Immature natural killer cell (primary cell): ENCODE measurements at regions not wholly inside any gene's neighbourhood (a gene's known extent, or its start where the extent isn't known, plus 50 kb on each side); places are given as distances from the start of the nearest gene placed in this dataset.

Source experiments
- DNase-seq, 3 donors: peaks; one replicate each; pipeline ENCODE4 v3.0.0; 2022; ENCODE audit warnings: mixed read lengths in 1 of 3
- H3K27ac Mint-ChIP-seq, 6 donors: one replicate each; pipeline ENCODE4 v1.8.0; 2020; ENCODE audit warnings: mixed read lengths in 6 of 6, mild to moderate bottlenecking in 5 of 6, inconsistent platforms in 4 of 6, moderate library complexity in 3 of 6
- H3K27me3 Mint-ChIP-seq, 3 donors: one replicate each; pipeline ENCODE4 v1.8.0; 2020 to 2021; ENCODE audit warnings: low read depth in 3 of 3, mild to moderate bottlenecking in 3 of 3, mixed read lengths in 3 of 3, moderate library complexity in 3 of 3, inconsistent platforms in 1 of 3
- H3K36me3 Mint-ChIP-seq, 3 donors: one replicate each; pipeline ENCODE4 v1.8.0; 2020; ENCODE audit warnings: mixed read lengths in 3 of 3, inconsistent platforms in 2 of 3, mild to moderate bottlenecking in 2 of 3
- H3K4me1 Mint-ChIP-seq, 2 donors: one replicate each; pipeline ENCODE4 v1.8.0; 2020; ENCODE audit warnings: inconsistent platforms in 2 of 2, mild to moderate bottlenecking in 2 of 2, mixed read lengths in 2 of 2, moderate library complexity in 1 of 2
- H3K4me3 Mint-ChIP-seq, 5 donors: one replicate each; pipeline ENCODE4 v1.8.0; 2020; ENCODE audit warnings: mild to moderate bottlenecking in 5 of 5, mixed read lengths in 5 of 5, inconsistent platforms in 3 of 5, moderate library complexity in 3 of 5
- H3K9me3 Mint-ChIP-seq, 6 donors: one replicate each; pipeline ENCODE4 v1.8.0; 2020; ENCODE audit warnings: mild to moderate bottlenecking in 6 of 6, mixed read lengths in 6 of 6, inconsistent platforms in 4 of 6, moderate library complexity in 3 of 6

DNA sequence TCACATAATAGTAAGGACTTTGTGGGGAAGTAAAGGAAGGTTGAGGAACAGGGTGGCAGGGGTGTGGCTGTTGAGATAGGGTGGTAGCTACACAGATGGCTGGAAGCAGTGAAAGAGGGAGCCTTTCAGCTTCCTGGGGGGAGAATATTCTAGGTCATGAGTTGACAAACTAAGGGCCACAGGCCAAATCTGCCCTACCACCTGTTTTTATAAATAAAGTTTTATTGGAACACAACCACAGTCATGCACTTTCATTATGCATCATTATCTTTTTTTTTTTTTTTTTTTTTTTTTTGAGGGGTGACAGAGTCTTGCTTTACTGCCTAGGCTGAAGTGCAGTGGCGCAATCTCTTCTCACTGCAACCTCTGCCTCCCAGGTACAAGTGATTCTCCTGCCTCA lies 243.1 kb downstream of the NFATC2 start:
- peaks cover 4 to 7% (median 5%) of the 10 kb centered on the region in 3 donors for H3K27me3 Mint-ChIP-seq
- H3K4me3 Mint-ChIP-seq = no peak overlapping the region
- H3K9me3 Mint-ChIP-seq = peaks cover 0 to 1% (median 0%) of the 10 kb centered on the region in 6 donors
- no peaks in the 10 kb centered on the region for H3K36me3 Mint-ChIP-seq
- no peak overlapping the region for H3K27ac Mint-ChIP-seq
- H3K4me1 Mint-ChIP-seq = no peaks in the 10 kb centered on the region
- no peak for DNase-seq

GRCh38 chr20:51298141-51298749 lies 244.3 kb downstream of the NFATC2 start:
- no peak for DNase-seq
- Mint-ChIP-seq H3K9me3 (no peaks in the 10 kb centered on the region), H3K27me3 (peaks cover 3 to 8% (median 5%) of the 10 kb centered on the region in 3 donors), H3K4me3 (no peak overlapping the region), H3K4me1 (no peaks in the 10 kb centered on the region), H3K27ac (no peak overlapping the region), H3K36me3 (no peaks in the 10 kb centered on the region)

DNA sequence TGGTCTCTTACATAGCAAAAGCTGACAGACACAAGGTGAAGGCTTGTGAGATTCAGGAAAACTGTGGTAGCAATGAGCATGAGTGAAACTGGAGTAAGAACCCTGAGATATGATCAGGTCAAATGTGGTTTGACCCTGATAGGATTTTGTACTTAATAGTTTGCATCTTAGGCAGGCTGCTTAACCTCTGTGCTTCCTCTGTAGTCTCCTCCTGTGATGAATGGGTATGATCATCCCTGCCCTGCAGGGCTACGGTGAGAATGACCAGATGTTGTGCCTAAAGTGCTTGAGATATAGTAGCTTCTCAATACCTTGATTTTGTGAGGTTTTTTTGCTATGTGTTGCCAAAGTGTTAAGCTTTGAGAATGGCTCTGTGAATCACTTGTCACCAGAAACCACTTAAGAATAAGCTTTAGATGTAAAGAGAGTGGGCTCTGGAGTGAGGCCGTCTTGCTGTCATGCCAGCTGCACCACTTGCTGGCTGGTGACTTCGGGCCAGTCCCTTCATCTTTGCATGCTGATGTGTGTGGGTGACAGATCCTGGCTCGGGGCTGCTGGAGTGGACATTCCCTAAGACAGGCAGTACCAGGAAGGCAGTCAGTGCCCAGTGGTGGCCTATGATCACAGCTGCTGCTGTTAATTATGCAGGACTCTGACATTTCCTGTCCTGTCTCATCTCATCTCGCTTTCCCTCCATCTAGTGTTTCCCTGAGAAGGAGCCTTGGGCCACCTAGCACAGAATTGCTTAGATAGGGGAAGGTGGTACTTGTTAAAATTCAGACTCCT lies 254.7 kb downstream of the NFATC2 start:
- no peak overlapping the region for H3K4me3 Mint-ChIP-seq
- no peak overlapping the region for H3K27ac Mint-ChIP-seq
- H3K36me3 Mint-ChIP-seq = no peaks in the 10 kb centered on the region
- DNase-seq = no peak
- no peaks in the 10 kb centered on the region for H3K9me3 Mint-ChIP-seq
- peaks cover 0 to 6% (median 4%) of the 10 kb centered on the region in 3 donors for H3K27me3 Mint-ChIP-seq
- H3K4me1 Mint-ChIP-seq = no peaks in the 10 kb centered on the region

- Mint-ChIP-seq H3K9me3 (no peaks in the 10 kb centered on the region), H3K4me3 (no peak overlapping the region), H3K27ac (no peak overlapping the region), H3K36me3 (no peaks in the 10 kb centered on the region), H3K4me1 (no peaks in the 10 kb centered on the region), H3K27me3 (peaks cover 0 to 5% (median 4%) of the 10 kb centered on the region in 3 donors)
- no peak for DNase-seq
Measured at GRCh38 chr20:51286758-51287157, 255.8 kb downstream of the NFATC2 start.

DNA sequence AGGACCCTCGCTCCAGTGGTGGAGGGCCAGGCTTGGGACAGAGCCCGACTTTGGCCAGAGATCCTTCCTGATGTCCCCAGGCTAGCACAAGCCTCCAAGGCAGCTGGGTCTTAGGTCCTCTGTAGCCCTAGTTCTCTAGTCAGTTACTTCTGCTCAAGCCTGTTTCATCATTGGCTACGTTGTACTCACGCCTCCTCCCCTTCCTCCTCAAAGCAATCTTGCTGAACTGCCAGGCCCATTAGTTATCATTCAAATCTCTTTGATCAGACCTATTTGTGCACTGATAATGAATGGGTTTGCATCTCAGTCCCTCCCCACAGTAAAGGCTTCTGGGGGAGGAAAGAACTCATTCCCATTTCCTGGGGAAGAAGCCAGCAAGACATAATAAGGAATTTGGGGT lies 256.8 kb downstream of the NFATC2 start:
- Mint-ChIP-seq H3K36me3 (no peaks in the 10 kb centered on the region), H3K27me3 (peaks cover 0 to 5% (median 4%) of the 10 kb centered on the region in 3 donors), H3K27ac (no peak overlapping the region)

GRCh38 chr20:51284871-51285270 lies 257.6 kb downstream of the NFATC2 start:
- no peaks in the 10 kb centered on the region for H3K36me3 Mint-ChIP-seq
- H3K4me1 Mint-ChIP-seq = no peaks in the 10 kb centered on the region
- no peaks in the 10 kb centered on the region for H3K9me3 Mint-ChIP-seq
- H3K27me3 Mint-ChIP-seq = peaks cover 0 to 5% (median 4%) of the 10 kb centered on the region in 3 donors
- H3K4me3 Mint-ChIP-seq = no peak overlapping the region
- DNase-seq = no peak
- H3K27ac Mint-ChIP-seq = no peak overlapping the region

More for the DNA sequence above, 256.8 kb downstream of the NFATC2 start:
- H3K4me1 Mint-ChIP-seq = no peaks in the 10 kb centered on the region
- H3K4me3 Mint-ChIP-seq = no peak overlapping the region
- DNase-seq = no peak
- no peaks in the 10 kb centered on the region for H3K9me3 Mint-ChIP-seq

- Mint-ChIP-seq H3K4me3 (no peak overlapping the region), H3K9me3 (no peaks in the 10 kb centered on the region), H3K27me3 (peaks cover 0 to 8% (median 5%) of the 10 kb centered on the region in 3 donors), H3K27ac (no peak overlapping the region), H3K4me1 (no peaks in the 10 kb centered on the region), H3K36me3 (no peaks in the 10 kb centered on the region)
- no peak for DNase-seq
Measured at GRCh38 chr20:51284176-51284575, 258.3 kb downstream of the NFATC2 start.

DNA sequence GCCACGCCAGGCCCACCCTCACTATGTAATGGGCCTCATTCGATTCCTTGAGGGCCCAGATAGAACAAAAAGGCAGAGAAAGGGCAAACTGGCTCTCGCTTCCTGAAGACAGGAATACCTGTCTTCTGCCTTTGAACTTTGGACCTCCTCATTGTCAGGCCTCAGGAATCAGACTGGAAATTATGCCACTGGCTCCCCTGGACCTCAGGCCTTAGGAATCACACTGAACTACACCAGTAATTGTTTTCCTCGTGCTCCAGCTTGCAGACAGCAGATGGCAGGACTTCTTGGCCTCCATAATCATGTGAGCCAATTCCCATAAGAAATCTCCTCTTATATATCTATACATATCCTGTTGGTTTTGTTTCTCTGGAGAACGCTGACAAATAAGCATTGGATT lies 258.6 kb upstream of the KCNG1 start:
- Mint-ChIP-seq H3K27ac (no peak overlapping the region), H3K4me3 (no peak overlapping the region), H3K27me3 (peaks cover 0 to 12% (median 3%) of the 10 kb centered on the region in 3 donors), H3K36me3 (no peaks in the 10 kb centered on the region), H3K9me3 (no peaks in the 10 kb centered on the region), H3K4me1 (no peaks in the 10 kb centered on the region)
- DNase-seq = no peak

DNA sequence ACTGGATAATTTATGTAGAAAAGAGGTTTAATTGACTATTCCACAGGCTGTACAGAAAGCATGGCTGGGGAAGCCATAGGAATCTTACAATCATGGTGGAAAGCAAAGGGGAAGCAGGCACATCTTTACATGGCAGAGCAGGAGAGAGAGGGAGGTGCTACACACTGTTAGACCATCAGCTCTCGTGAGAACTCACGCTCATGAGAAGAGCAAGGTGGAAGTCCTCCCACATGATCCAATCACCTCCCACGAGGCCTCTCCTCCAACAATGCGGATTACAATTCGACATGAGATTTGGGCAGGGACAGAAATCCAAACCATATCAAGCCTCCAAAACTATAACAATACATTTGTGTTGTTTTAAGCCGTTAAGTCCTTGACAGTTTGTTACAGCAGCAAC lies 257.1 kb upstream of the KCNG1 start:
- Mint-ChIP-seq H3K36me3 (no peaks in the 10 kb centered on the region), H3K4me3 (no peak overlapping the region), H3K27ac (no peak overlapping the region), H3K4me1 (no peaks in the 10 kb centered on the region), H3K27me3 (peaks cover 0 to 17% (median 2%) of the 10 kb centered on the region in 3 donors), H3K9me3 (no peaks in the 10 kb centered on the region)
- DNase-seq = no peak

- Mint-ChIP-seq H3K4me3 (no peak overlapping the region), H3K9me3 (no peaks in the 10 kb centered on the region), H3K27me3 (peaks cover 0 to 23% (median 4%) of the 10 kb centered on the region in 3 donors), H3K27ac (no peak overlapping the region), H3K4me1 (no peaks in the 10 kb centered on the region), H3K36me3 (no peaks in the 10 kb centered on the region)
- no peak for DNase-seq
Measured at GRCh38 chr20:51277961-51278360, 255.1 kb upstream of the KCNG1 start.

- no peak overlapping the region for H3K27ac Mint-ChIP-seq
- H3K4me1 Mint-ChIP-seq = no peaks in the 10 kb centered on the region
- peaks cover 4 to 23% (median 4%) of the 10 kb centered on the region in 3 donors for H3K27me3 Mint-ChIP-seq
Measured at GRCh38 chr20:51276296-51276695, 253.4 kb upstream of the KCNG1 start.

GRCh38 chr20:51275826-51276225 lies 252.9 kb upstream of the KCNG1 start:
- Mint-ChIP-seq H3K4me1 (no peaks in the 10 kb centered on the region), H3K9me3 (no peaks in the 10 kb centered on the region), H3K4me3 (no peak overlapping the region), H3K27me3 (peaks cover 4 to 23% (median 4%) of the 10 kb centered on the region in 3 donors), H3K36me3 (no peaks in the 10 kb centered on the region), H3K27ac (no peak overlapping the region)
- DNase-seq = no peak

More at GRCh38 chr20:51276296-51276695, 253.4 kb upstream of the KCNG1 start:
- H3K36me3 Mint-ChIP-seq = no peaks in the 10 kb centered on the region
- no peak for DNase-seq
- H3K9me3 Mint-ChIP-seq = no peaks in the 10 kb centered on the region
- no peak overlapping the region for H3K4me3 Mint-ChIP-seq

GRCh38 chr20:51275181-51275580 lies 252.3 kb upstream of the KCNG1 start:
- Mint-ChIP-seq H3K27me3 (peaks cover 4 to 23% (median 4%) of the 10 kb centered on the region in 3 donors), H3K9me3 (peaks cover 0 to 3% (median 0%) of the 10 kb centered on the region in 6 donors), H3K36me3 (no peaks in the 10 kb centered on the region), H3K4me3 (no peak overlapping the region), H3K27ac (no peak overlapping the region), H3K4me1 (no peaks in the 10 kb centered on the region)
- no peak for DNase-seq

DNA sequence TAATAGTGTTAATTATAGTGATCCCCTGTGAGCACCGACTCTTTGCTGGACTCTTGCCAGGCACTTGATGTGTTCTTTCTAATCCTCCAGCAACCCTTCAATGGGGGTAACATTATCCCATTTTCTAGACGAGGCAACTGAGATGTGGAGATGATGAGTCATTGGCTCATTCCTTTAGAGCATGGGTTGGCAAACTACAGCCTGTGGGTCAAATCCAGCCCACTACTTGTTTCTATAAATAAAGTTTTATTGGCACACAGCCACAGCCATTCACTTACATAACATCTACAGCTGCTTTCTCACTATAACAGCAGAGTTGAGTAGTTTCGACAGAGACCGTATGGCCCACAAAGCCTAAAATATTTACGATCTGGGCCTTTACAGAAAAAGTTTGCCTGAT lies 249.5 kb upstream of the KCNG1 start:
- Mint-ChIP-seq H3K4me3 (no peak overlapping the region), H3K36me3 (no peaks in the 10 kb centered on the region), H3K4me1 (no peaks in the 10 kb centered on the region), H3K27me3 (peaks cover 4 to 17% (median 4%) of the 10 kb centered on the region in 3 donors), H3K9me3 (peaks cover 0 to 3% (median 0%) of the 10 kb centered on the region in 6 donors), H3K27ac (no peak overlapping the region)
- no peak for DNase-seq
